ENCODE measurements at regions not wholly inside any gene's neighbourhood (a gene's known extent, or its start where the extent isn't known, plus 50 kb on each side); places are given as distances from the start of the nearest gene placed in this dataset.

DNA sequence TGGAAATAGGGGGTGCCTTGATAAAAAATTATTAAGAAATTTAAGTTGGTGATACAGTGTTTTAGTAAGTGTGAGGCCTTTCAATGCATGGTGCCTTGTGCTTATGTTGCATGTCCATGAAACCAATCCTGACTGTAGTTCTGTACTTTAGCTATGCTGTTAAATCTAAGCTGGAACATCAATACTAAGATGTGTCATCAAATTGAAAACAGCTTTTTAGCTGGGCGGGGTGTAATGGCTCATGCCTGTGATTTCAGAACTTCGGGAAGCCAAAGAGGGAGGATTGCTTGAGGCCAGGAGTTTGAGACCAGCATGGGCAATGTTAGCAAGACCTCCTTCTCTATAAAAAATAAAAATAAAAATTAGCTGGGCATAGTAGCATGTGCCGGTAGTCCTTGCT is 930.3 kb upstream of the PCDH9 start:
- Mint-ChIP-seq H3K9me3 (peaks cover 8% of the 10 kb centered on the region), H3K27ac (no peak overlapping the region), H3K4me3 (no peak overlapping the region), H3K36me3 (ENCODE audit: low read depth) (no peaks in the 10 kb centered on the region), H3K4me1 (ENCODE audit: low read depth) (no peaks in the 10 kb centered on the region), H3K27me3 (no peaks in the 10 kb centered on the region)
- DNase-seq (no peak), ATAC-seq (no peak)
- ChIA-PET CTCF (no interaction called here), POLR2A (no interaction called here)
- TF ChIP-seq, protein P1, sequence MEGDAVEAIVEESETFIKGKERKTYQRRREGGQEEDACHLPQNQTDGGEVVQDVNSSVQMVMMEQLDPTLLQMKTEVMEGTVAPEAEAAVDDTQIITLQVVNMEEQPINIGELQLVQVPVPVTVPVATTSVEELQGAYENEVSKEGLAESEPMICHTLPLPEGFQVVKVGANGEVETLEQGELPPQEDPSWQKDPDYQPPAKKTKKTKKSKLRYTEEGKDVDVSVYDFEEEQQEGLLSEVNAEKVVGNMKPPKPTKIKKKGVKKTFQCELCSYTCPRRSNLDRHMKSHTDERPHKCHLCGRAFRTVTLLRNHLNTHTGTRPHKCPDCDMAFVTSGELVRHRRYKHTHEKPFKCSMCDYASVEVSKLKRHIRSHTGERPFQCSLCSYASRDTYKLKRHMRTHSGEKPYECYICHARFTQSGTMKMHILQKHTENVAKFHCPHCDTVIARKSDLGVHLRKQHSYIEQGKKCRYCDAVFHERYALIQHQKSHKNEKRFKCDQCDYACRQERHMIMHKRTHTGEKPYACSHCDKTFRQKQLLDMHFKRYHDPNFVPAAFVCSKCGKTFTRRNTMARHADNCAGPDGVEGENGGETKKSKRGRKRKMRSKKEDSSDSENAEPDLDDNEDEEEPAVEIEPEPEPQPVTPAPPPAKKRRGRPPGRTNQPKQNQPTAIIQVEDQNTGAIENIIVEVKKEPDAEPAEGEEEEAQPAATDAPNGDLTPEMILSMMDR (IDR thresholded peaks at IDR 0.05), result no peak
- intact Hi-C loops (cut with micrococcal nuclease), result no loop called here

DNA sequence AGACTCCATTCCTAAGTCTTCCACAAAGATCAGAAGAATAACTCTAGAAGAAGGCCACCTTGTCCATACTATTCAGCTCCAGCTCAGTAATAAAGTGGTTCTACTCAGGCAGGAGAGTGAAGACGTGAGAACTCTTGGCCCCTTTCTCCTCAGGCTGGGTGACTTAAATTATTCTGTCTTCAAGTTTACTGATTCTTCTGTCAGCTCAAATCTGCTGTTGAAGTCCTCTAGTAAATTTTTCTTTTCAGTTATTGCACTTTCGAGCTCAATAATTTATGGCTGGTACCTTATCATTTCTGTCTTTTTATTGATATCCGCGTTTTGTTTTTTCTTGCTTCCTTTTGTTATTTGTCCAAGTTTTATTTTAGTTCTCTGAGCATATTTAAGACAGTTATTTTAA is 922.3 kb upstream of the PCDH9 start:
- ChIA-PET CTCF (no interaction called here), POLR2A (interaction anchor here (0.5 to 0.6 kb wide), 2 partner anchors 52 to 79 kb away, joined by 3 read pairs; no protein-coding TSS in a partner anchor)
- no peak overlapping the region for H3K4me3 Mint-ChIP-seq
- ATAC-seq (no peak), DNase-seq (no peak)
- no peak overlapping the region for H3K27ac Mint-ChIP-seq
- no peaks in the 10 kb centered on the region for H3K4me1 Mint-ChIP-seq (ENCODE audit: low read depth)
- no peaks in the 10 kb centered on the region for H3K36me3 Mint-ChIP-seq (ENCODE audit: low read depth)
- intact Hi-C loops (cut with micrococcal nuclease), result no loop called here
- H3K9me3 Mint-ChIP-seq, result peaks cover 15% of the 10 kb centered on the region
- no peaks in the 10 kb centered on the region for H3K27me3 Mint-ChIP-seq
- TF ChIP-seq, protein P1 (IDR thresholded peaks at IDR 0.05), result no peak

DNA sequence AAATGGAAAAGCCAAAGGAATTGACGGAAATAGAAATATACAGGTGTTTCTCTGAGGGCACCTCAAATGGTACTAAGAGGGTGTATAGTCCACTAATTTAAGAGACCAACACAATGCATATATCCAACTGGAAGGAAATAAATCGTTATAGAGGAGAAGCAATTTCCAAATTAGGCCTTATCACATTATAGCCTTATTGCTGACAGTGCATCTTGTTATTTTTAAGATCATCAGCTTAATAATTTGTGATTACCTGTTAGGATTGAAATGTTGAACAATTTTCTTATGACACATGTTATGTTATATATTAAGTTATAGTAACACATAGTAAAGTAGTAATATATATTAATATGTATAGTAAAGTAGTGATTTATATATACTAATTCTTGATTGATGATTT is 915.7 kb upstream of the PCDH9 start:
- CTCF ChIA-PET, result no interaction called here
- peaks cover 10% of the 10 kb centered on the region for H3K9me3 Mint-ChIP-seq
- no peaks in the 10 kb centered on the region for H3K4me1 Mint-ChIP-seq (ENCODE audit: low read depth)
- POLR2A ChIA-PET, result no interaction called here
- no peak overlapping the region for H3K4me3 Mint-ChIP-seq
- no peaks in the 10 kb centered on the region for H3K36me3 Mint-ChIP-seq (ENCODE audit: low read depth)
- DNase-seq (no peak), ATAC-seq (no peak)
- intact Hi-C loops (cut with micrococcal nuclease), result no loop called here
- TF ChIP-seq, protein P1 (IDR thresholded peaks at IDR 0.05), result no peak
- no peaks in the 10 kb centered on the region for H3K27me3 Mint-ChIP-seq
- no peak overlapping the region for H3K27ac Mint-ChIP-seq

DNA sequence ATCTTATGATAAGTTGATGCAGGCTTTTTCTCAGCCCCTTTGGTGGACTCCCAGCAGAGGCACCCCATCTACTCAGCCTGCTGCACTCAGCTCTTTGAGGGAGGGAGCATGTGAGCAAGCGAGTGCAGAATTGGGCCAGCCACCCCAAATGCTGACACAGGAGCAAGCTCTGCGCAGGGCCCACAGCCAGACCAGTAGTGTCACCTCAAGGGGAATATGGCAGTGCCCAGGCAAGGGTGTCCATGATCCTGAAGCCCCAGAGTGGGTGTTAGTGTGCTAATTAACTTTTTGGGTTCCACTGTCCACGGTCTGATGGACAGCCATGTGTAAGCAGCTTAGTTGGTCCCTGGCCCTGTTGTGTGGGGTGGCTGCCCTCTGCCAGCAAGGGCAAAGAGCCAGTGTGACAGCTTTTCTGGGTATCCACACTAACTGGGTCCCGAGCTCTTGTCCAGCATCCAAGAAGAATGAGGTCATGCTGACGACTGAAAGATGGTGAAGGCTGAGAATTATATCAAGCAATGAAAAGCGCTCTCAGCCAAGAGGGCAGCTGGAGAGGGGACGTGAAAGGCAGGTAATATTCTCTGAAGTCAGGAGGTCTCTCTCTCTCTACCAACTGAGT is 898.3 kb upstream of the PCDH9 start:
- H3K36me3 Mint-ChIP-seq (ENCODE audit: low read depth), result no peaks in the 10 kb centered on the region
- H3K4me1 Mint-ChIP-seq (ENCODE audit: low read depth), result no peaks in the 10 kb centered on the region
- no peak overlapping the region for H3K27ac Mint-ChIP-seq
- CTCF ChIA-PET, result no interaction called here
- H3K27me3 Mint-ChIP-seq, result no peaks in the 10 kb centered on the region
- no peak for DNase-seq
- intact Hi-C loops (cut with micrococcal nuclease), result no loop called here
- POLR2A ChIA-PET, result no interaction called here
- no peak for ATAC-seq
- H3K4me3 Mint-ChIP-seq, result no peak overlapping the region
- peaks cover 7% of the 10 kb centered on the region for H3K9me3 Mint-ChIP-seq
- TF ChIP-seq, protein P1 (IDR thresholded peaks at IDR 0.05), result no peak

DNA sequence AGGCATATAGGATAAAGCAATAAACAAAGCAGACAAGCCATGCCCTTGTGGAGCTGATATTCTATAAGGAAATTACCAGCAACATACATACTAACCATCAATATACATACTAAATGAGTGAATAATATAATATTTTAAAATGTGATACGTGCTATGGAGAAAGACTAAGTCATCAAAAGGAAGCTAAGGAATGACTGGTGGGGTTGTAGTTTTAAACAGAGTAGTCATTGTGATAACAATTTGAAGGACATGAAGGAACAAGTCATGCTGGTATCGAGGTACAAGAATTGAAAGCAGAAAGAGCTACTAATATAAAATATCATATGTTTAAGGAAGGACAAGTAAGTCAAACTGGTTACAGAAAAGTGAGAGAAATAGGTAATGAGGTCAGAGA is 894.9 kb upstream of the PCDH9 start:
- H3K4me3 Mint-ChIP-seq, result no peak overlapping the region
- TF ChIP-seq, protein P1 (IDR thresholded peaks at IDR 0.05), result no peak
- POLR2A ChIA-PET, result no interaction called here
- intact Hi-C loops (cut with micrococcal nuclease), result no loop called here
- no peak for ATAC-seq
- no peaks in the 10 kb centered on the region for H3K4me1 Mint-ChIP-seq (ENCODE audit: low read depth)
- no peak for DNase-seq
- no peak overlapping the region for H3K27ac Mint-ChIP-seq
- H3K36me3 Mint-ChIP-seq (ENCODE audit: low read depth), result no peaks in the 10 kb centered on the region
- H3K9me3 Mint-ChIP-seq, result peaks cover 3% of the 10 kb centered on the region
- CTCF ChIA-PET, result no interaction called here
- no peaks in the 10 kb centered on the region for H3K27me3 Mint-ChIP-seq

Data from activated CD8-positive, alpha-beta T cell treated with anti-CD3 and anti-CD28 coated beads for 36 hours (primary cell).